Keratinocyte (primary cell): ENCODE measurements at regions not wholly inside any gene's neighbourhood (a gene's known extent, or its start where the extent isn't known, plus 50 kb on each side); places are given as distances from the start of the nearest gene placed in this dataset.

Experiments
- DNase-seq: peaks from one replicate; pipeline ENCODE4 v3.0.0-alpha.2; 2011; ENCODE audit warnings: low read depth, missing footprints, low spot score
- FAIRE-seq: peaks from 2 replicates; lab custom pipeline; 2011; peaks lifted over from hg19 to GRCh38; lab: Jason Lieb, UNC
- H2AFZ ChIP-seq: 2 replicates; pipeline ENCODE4 v1.6.0; 2012; ENCODE audit warnings: low read length, control low read depth, inconsistent platforms; ENCODE audit not compliant: control insufficient read depth
- H3K27ac ChIP-seq: 2 replicates; pipeline ENCODE4 v1.5.1; 2011; ENCODE audit warnings: low read length; ENCODE audit not compliant: control insufficient read depth, insufficient read depth
- H3K27me3 ChIP-seq: 3 replicates; pipeline ENCODE4 v1.6.0; 2011; ENCODE audit warnings: low read length; ENCODE audit not compliant: control insufficient read depth, insufficient read depth; ENCODE audit errors: extremely low read depth
- H3K36me3 ChIP-seq, 2 experiments: 2 replicates in 1 of 2; 3 replicates in 1 of 2; pipeline ENCODE4 v1.5.1; 2011; ENCODE audit warnings: low read length in 2 of 2, mild to moderate bottlenecking in 1 of 2; ENCODE audit not compliant: control insufficient read depth in 2 of 2, insufficient read depth in 2 of 2; ENCODE audit errors: extremely low read depth in 1 of 2
- H3K4me1 ChIP-seq: 3 replicates; pipeline ENCODE4 v1.5.1; 2011; ENCODE audit warnings: low read length; ENCODE audit not compliant: control insufficient read depth, insufficient read depth; ENCODE audit errors: extremely low read depth
- H3K4me2 ChIP-seq: 3 replicates; pipeline ENCODE4 v1.6.0; 2011; ENCODE audit warnings: low read depth, low read length; ENCODE audit not compliant: control insufficient read depth, insufficient read depth; ENCODE audit errors: extremely low read depth
- H3K4me3 ChIP-seq, 3 experiments: fragments of 200-600 bp in 1 of 3; sonication (generic) in 1 of 3; 2 replicates in 2 of 3; 3 replicates in 1 of 3; pipeline ENCODE4 v1.5.1; 2011 to 2016; ENCODE audit warnings: low read length in 3 of 3, mild to moderate bottlenecking in 3 of 3, control low read depth in 2 of 3, inconsistent platforms in 1 of 3, low read depth in 1 of 3, mixed read lengths in 1 of 3, mixed run types in 1 of 3, moderate library complexity in 1 of 3; ENCODE audit not compliant: control insufficient read depth in 2 of 3, insufficient read depth in 2 of 3; ENCODE audit errors: extremely low read depth in 1 of 3
- H3K79me2 ChIP-seq: 2 replicates; pipeline ENCODE4 v1.6.0; 2012; ENCODE audit warnings: low read length; ENCODE audit not compliant: control insufficient read depth, insufficient read depth
- H3K9ac ChIP-seq: 3 replicates; pipeline ENCODE4 v1.6.0; 2011; ENCODE audit warnings: low read length; ENCODE audit not compliant: control insufficient read depth, insufficient read depth; ENCODE audit errors: extremely low read depth
- H3K9me1 ChIP-seq: 3 replicates; pipeline ENCODE4 v1.6.0; 2011; ENCODE audit warnings: low read length; ENCODE audit not compliant: control insufficient read depth, insufficient read depth; ENCODE audit errors: extremely low read depth
- H3K9me3 ChIP-seq: 2 replicates; pipeline ENCODE4 v1.5.1; 2012; ENCODE audit warnings: low read depth, low read length; ENCODE audit not compliant: control insufficient read depth
- H4K20me1 ChIP-seq: 3 replicates; pipeline ENCODE4 v1.6.0; 2011; ENCODE audit warnings: low read length; ENCODE audit not compliant: control insufficient read depth, insufficient read depth; ENCODE audit errors: extremely low read depth
- CTCF ChIP-seq, 3 experiments: IDR thresholded peaks in 1 of 3; conservative IDR thresholded peaks in 1 of 3; optimal IDR thresholded peaks in 1 of 3; 2 replicates in 2 of 3; 3 replicates in 1 of 3; pipeline versions ENCODE3 to v1.5.1; 2011; ENCODE audit warnings: low read length in 3 of 3, mild to moderate bottlenecking in 3 of 3, moderate library complexity in 2 of 3, control low read depth in 1 of 3, inconsistent platforms in 1 of 3; ENCODE audit not compliant: insufficient read depth in 2 of 3; ENCODE audit errors: extremely low read depth in 1 of 3
- EZH2 ChIP-seq: IDR thresholded peaks from one replicate; pipeline ENCODE4 v1.6.1; 2012; ENCODE audit warnings: inconsistent platforms, mild to moderate bottlenecking, low read length, moderate library complexity
- dilution Hi-C: fragments of 300-500 bp; cut with MboI; formaldehyde crosslinking; loops from one replicate; pipeline ENCODE4 v1.7.0; 2020; ENCODE audit warnings: low sequenced_read_pairs; ENCODE audit not compliant: extremely low pct_ligation_motif_present

DNA sequence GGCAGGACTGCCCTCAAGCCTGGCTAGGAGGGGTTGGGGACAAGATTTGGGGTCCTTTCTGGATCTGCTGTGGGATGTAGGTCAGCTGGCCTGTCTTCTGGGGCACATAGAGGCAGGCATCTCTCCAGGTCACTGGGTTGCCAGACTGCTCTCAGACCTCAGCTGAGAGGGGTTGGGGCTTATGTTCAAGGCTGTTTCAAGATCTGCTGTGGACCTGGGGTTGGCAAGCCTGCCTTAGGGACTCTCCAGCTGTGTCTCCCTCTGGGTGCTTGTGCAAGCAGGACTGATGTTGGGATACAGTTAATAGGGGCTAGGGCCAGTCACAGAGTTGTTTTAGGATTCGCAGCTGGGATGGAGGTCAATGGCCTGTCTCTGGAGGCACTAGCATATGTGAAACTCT is 363.0 kb upstream of the ST6GAL2 start:
- no peak for DNase-seq
- TF ChIP-seq EZH2, result no peak
- TF ChIP-seq CTCF (optimal IDR thresholded peaks at IDR 0.05 in 1 of 3, IDR thresholded peaks at IDR 0.05 in 1 of 3, conservative IDR thresholded peaks at IDR 0.05 in 1 of 3; ENCODE audit: extremely low read depth in 1 of 3, insufficient read depth in 2 of 3, low read length in 3 of 3), result no peak

DNA sequence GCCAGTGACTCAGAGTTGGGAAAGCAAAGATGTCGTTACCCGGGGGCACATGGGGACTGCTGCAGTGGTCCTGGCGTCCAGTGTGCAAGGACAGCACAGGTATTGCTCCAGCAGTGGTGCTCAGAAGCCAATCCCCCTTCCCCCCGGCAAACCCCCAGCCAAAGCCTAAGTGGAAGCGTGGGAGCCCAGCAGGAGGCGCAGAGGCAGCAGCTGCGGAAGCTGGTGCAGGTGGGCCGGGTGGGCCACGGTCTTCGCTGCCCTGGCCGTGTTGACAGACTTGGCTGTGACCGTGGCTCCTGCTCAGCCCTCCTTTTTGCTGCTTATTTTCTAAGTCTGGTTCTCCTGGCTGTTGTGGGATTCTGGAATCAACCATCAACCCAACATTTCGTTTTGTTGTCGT is 369.8 kb upstream of the ST6GAL2 start:
- dilution Hi-C loops, result no loop called here
- Histone ChIP-seq H3K36me3 (no peaks in the 10 kb centered on the region), H3K9ac (no peak overlapping the region), H3K79me2 (no peaks in the 10 kb centered on the region), H3K9me3 (no peaks in the 10 kb centered on the region), H3K27me3 (no peaks in the 10 kb centered on the region), H2AFZ (no peak overlapping the region), H3K4me3 (no peak overlapping the region), H3K9me1 (no peaks in the 10 kb centered on the region), H3K27ac (no peak overlapping the region), H4K20me1 (no peaks in the 10 kb centered on the region), H3K4me2 (no peak overlapping the region), H3K4me1 (no peaks in the 10 kb centered on the region)
- no peak for DNase-seq
- no peak for FAIRE-seq
- TF ChIP-seq EZH2 (no peak), CTCF (optimal IDR thresholded peaks at IDR 0.05 in 1 of 3, IDR thresholded peaks at IDR 0.05 in 1 of 3, conservative IDR thresholded peaks at IDR 0.05 in 1 of 3; ENCODE audit: extremely low read depth in 1 of 3, insufficient read depth in 2 of 3, low read length in 3 of 3) (no peak)

More for the DNA sequence above, 363.0 kb upstream of the ST6GAL2 start:
- FAIRE-seq, result no peak
- Histone ChIP-seq H3K79me2 (no peaks in the 10 kb centered on the region), H2AFZ (no peak overlapping the region), H3K4me1 (no peaks in the 10 kb centered on the region), H3K27ac (no peak overlapping the region), H3K36me3 (no peaks in the 10 kb centered on the region), H3K9ac (no peak overlapping the region), H3K9me1 (no peaks in the 10 kb centered on the region), H3K4me3 (no peak overlapping the region), H3K4me2 (no peak overlapping the region), H4K20me1 (no peaks in the 10 kb centered on the region), H3K27me3 (no peaks in the 10 kb centered on the region), H3K9me3 (no peaks in the 10 kb centered on the region)
- dilution Hi-C loops, result no loop called here
